Stimulated activated CD8-positive, alpha-beta memory T cell treated with anti-CD3 and anti-CD28 coated beads, Interleukin-15, amount 100 ng/mL, for 1 hour (primary cell): ENCODE measurements at regions not wholly inside any gene's neighbourhood (a gene's known extent, or its start where the extent isn't known, plus 50 kb on each side); places are given as distances from the start of the nearest gene placed in this dataset.
"Not testable (repeated sequence)": the region's sequence is repeated elsewhere in the genome, so short reads cannot be mapped to it uniquely, and the experiment has no call there.

ENCODE experiments used
- DNase-seq: peaks from one replicate; pipeline ENCODE4 v3.0.0-alpha.2; 2020; ENCODE audit warnings: low read depth

DNA sequence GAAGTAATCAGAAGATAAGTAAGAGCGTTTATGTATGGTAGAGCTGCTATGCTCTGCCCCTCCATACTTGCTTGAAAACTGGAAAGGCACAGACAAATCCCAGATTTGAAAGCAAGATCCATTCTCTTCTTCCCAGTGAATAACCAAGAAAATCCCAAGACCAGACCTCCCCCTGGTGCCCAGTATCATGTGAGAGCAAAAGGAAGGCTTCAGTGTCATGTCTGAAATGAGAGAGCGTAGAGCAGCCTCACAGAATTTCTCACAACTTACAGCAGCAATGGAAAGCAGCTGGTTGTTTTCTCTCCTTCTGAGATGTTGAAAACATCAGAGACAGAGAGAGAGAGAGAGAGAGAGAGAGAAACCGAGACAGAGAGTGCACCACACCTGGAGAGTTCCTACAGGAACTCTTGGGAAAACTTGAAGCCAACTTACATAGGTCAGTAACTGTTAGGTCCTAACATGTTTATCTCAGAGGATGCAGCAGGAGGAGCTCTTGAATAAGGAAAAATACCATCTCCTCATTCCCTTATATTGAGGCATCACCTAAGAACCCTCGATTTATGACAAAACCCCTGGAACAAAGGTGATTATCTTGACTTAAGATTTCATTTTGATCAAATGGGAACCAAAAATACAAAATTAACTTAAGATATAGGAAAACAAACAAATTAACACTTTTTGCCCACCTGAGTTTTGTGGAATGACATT, 273.3 kb downstream of the NSUN3 start:
- DNase-seq = no peak

GRCh38 chr3:94345101-94345500, 282.2 kb downstream of the NSUN3 start:
- DNase-seq = no peak

DNA sequence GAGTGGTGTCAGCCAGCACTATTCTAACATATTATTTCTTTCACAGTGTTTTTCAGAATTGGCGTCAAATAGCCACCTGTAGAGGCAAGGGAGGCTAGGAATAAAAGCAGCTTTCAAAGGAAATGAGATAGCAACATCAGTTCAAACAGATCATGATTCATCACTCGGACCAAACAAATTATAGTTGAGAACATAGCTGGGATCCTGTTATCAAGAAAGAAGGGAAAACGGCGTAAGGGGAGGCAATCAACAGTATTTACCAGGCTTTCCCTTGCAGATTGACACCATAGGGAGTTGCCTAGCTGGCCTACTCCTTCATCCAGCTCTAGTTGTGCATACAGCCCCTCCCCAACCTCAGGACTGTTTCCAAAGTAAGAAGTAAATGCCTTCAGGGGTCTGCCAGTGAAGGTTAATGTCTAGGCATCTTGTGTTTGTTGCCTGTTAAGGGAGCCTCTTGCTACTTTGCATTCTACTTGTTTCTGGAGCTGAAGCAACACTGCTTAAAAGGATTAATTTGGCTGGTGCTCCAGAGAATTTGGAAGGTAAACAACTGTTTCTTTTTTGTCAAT, 286.5 kb downstream of the NSUN3 start:
- DNase-seq = no peak

- no peak for DNase-seq
These were observed 293.7 kb downstream of the NSUN3 start for GRCh38 chr3:94356581-94356980.

GRCh38 chr3:94359996-94360395, 297.1 kb downstream of the NSUN3 start:
- no peak for DNase-seq

- no peak for DNase-seq
These were observed 298.1 kb downstream of the NSUN3 start for GRCh38 chr3:94360987-94361386.

- DNase-seq = no peak
These were observed 299.5 kb downstream of the NSUN3 start for GRCh38 chr3:94362393-94362792.

GRCh38 chr3:94365006-94365405, 302.1 kb downstream of the NSUN3 start:
- DNase-seq = no peak

DNA sequence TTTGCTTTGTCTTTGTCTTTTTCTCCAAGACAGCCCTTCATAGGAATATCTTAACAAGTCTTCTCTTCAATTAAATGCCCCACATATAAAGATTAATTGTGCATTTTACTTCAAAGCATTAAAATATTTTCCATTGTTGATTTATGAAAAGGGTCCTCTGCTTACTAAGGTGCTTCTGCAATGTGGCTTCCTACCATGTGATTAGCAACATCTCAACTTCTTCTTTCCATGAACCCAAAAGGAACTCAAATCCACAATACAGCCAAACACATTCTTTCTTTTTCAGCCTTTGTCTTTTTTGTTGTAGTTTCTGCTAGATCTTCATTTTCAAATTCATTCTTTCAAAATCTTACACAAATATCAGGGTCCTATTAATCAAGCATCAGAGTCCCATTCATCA, 309.2 kb downstream of the NSUN3 start:
- no peak for DNase-seq

- no peak for DNase-seq
These were observed 310.6 kb downstream of the NSUN3 start for GRCh38 chr3:94373456-94373855.

DNA sequence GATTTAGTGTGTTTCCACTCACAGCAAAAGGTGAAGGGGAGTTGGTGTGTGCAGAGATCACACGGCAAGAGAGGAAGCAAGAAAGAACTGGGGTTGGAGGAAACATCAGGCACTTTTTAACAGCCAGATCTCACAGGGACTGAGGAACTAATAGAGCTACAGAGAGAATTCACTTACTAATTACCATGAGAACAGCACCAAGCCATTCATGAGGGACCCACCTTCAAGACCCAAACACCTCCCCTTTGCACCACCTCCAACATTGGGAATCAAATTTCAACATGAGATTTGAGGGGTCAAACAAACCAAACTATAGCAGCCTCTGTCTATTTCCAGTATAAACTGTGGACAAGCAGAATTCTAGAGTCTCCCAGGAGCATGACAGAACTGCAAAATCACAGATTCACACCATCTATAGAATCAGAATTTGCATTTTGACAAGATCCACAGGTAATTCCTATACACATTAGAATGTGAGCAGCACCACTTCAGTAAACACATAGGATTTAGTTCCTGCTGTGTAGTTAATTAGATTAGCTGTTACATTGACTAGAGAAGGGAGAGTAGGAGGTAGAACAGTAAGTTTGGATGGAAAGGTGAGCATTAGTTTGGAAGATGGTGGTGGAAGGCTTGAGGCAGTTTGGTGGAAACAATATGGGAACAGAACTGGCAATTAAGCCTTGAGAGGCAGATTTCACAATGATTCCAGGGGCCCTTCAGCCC, 311.7 kb downstream of the NSUN3 start:
- DNase-seq = no peak

DNA sequence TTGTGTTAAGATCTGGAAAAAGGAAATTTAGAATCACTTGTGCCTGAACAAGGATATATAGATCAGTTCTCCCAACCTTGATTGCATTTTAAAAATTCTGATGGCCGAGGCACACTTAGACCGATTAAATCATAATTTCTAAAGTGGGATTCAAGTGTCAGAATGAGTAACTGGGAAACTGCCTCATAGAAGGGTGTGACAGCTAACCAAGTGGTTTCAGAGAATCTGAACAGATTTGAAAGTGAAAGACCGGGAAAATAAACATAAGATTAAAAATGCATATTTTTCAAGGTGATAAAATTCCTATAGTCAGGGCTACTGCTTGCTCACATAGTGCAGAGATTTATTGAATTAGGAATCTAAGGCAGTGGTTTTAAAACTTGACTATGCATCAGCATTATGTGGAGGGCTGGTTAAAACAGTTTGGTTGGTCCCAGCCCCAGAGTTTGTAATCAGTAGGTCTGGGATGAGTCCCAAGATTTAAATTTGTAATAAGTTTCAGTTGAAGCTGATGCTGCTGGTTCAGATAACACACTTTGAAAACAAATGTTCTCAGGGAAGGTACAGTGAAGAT, 314.3 kb downstream of the NSUN3 start:
- not testable (repeated sequence) for DNase-seq

- DNase-seq = not testable (repeated sequence)
These were observed 315.0 kb downstream of the NSUN3 start for GRCh38 chr3:94377863-94378262.

- no peak for DNase-seq
These were observed 315.5 kb downstream of the NSUN3 start for GRCh38 chr3:94378322-94378721.

DNA sequence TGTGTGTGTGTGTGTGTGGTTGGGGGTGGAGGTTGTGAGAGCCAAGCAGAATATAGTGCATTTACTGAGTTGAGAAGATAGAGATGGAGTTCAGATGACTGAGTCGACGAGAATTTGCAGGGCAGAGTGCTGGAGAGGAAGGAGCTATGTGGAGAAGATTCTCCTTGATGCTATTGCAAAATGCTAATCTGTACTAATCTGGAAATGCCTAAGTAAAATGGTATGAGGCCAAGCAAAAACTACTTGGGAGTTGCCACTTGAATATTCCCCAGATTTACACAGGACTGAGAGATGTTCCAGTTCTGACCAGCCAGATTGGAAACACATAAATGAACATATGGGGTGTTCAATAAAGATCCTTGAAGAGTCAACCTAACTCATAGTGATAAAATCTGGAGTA, 316.4 kb downstream of the NSUN3 start:
- no peak for DNase-seq

DNA sequence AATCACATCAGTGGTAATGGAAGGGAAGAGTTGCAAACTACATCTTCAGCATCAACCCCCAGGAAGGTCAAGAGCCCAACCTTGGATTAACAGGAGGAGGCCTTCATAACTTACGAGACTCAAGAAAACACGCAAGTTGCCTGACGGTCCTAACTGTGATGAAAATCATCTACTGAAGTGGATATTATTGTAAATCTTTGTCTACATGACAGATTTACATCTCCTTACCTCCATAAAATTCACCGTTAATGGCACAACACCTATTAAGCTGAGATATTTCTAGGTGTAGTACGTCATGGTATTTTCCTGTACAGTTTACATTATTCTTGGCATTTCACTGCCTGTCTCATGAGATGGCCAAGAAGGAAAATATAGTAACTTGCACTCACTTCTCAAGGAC, 332.0 kb downstream of the NSUN3 start:
- no peak for DNase-seq

DNA sequence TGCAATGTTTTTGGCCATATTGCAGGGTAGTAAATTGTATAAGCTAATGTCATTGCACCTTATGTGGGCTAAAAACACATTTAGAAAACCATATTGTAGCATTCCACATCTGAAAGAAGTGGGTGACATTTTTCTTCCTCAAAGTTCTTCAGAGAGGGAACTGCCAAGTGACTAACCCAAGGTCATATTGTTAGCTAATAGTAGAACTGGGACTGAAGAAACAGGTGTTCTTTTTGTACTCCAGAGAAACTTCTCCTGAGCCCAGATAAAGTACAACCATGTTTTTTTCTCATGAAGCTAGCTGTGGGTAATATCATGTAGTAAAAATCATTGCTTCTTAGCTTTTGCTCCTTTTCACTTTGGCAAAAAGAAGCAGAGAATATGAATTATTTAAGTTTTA, 333.0 kb downstream of the NSUN3 start:
- no peak for DNase-seq

DNA sequence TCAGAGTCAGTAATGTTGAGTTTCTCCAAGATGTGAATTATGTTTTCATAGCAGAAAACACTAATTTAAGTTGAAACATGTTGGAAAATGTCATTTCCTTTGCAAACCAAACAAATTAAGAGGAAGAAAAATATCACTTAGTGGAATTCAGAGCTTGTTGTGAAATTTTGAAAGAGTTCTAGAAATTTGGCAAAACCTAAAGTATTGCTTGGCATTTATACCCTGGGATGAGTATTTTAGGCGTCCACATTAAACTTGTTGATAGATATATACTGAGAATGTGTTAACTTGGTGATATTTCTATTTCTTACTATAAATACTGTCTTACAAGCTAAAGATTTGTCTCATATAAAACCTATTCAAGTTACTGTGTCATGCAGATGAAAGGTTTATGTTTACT, 335.2 kb downstream of the NSUN3 start:
- DNase-seq = no peak

GRCh38 chr3:94401466-94401865, 338.6 kb downstream of the NSUN3 start:
- DNase-seq = no peak

DNA sequence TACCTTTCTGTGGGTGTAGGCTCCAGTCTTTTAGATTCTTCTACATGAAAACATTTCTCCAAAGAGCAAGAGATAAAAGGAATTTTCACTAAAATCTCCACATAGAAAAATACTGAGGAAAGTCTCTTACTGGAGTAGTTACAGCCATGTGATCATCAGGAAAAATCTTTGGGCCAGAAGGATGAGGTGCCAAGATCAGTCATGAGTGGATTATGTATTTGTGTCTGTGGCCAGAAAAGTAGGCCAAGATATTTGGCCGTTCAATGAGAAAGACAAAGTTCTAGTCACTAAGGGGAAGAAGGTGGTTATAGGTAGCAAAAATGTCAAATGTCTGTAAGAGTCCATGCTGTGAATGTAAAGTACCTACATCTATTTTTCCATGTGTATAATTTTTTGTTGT, 339.3 kb downstream of the NSUN3 start:
- DNase-seq = no peak

- no peak for DNase-seq
These were observed 342.6 kb downstream of the NSUN3 start for GRCh38 chr3:94405258-94406035.

DNA sequence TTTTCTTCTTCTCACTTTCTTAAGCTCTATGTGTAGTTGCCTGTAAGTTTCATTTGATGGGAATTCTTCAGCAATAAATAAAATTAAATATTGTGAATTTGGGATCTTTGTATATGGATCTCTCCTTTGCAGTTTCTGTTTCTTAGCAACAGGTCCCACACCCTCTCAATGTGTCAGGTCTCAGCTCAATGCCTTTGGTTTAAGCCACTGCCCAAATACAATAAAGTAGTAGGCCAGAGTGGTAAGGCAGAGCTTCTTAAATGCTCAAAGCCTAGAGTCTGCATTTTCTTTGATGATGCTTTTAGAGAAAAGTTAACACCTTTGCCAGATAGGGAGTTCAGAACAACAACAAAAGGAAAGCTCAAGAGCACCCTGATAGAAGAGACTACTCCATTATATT, 343.7 kb downstream of the NSUN3 start:
- no peak for DNase-seq
